ENCODE measurements at regions not wholly inside any gene's neighbourhood (a gene's known extent, or its start where the extent isn't known, plus 50 kb on each side); places are given as distances from the start of the nearest gene placed in this dataset.

- no peak for TF ChIP-seq CTCF (IDR thresholded peaks at IDR 0.05)
- TF ChIP-seq POLR2A (IDR thresholded peaks at IDR 0.05) = no peak
Observed at GRCh38 chr5:135162661-135163265, 128.7 kb upstream of the PITX1 start.
